VCaP (cell line): ENCODE measurements at regions not wholly inside any gene's neighbourhood (a gene's known extent, or its start where the extent isn't known, plus 50 kb on each side); places are given as distances from the start of the nearest gene placed in this dataset.
A peak's percentile ranks its signal among the peaks of the same experiment; 100 is the strongest.

Experiments used
- H3K27ac ChIP-seq: fragments of 450-650 bp; 2 replicates; pipeline ENCODE4 v1.5.1; 2017
- TF ChIP-seq, protein P1 (sequence below): fragments of 450-650 bp; conservative IDR thresholded peaks from 2 replicates; pipeline ENCODE4 v1.5.1; 2017; ENCODE audit warnings: mild to moderate bottlenecking, moderate library complexity

DNA sequence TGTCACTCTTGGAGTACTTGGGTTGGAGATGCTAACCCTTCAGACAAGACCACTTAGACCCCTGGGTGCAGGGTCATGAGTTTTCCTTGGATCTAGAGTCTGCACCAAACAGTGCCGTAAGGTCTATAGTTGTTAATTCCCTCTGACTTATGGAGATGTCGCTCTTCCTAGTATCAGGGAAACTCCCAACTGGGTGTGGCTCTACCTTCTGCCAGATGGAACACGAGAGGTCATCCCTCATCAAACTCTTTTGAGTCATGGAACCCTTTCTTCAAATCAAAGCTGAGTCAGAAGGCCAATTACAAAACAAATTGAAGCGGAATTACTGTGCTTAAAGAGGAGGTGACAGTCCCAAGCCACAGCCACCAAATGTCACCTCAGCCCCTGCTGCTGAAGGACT is 514.9 kb upstream of the PROK2 start:
- H3K27ac ChIP-seq: peak overlapping the region; percentile 94
- TF ChIP-seq, protein P1, sequence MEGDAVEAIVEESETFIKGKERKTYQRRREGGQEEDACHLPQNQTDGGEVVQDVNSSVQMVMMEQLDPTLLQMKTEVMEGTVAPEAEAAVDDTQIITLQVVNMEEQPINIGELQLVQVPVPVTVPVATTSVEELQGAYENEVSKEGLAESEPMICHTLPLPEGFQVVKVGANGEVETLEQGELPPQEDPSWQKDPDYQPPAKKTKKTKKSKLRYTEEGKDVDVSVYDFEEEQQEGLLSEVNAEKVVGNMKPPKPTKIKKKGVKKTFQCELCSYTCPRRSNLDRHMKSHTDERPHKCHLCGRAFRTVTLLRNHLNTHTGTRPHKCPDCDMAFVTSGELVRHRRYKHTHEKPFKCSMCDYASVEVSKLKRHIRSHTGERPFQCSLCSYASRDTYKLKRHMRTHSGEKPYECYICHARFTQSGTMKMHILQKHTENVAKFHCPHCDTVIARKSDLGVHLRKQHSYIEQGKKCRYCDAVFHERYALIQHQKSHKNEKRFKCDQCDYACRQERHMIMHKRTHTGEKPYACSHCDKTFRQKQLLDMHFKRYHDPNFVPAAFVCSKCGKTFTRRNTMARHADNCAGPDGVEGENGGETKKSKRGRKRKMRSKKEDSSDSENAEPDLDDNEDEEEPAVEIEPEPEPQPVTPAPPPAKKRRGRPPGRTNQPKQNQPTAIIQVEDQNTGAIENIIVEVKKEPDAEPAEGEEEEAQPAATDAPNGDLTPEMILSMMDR: no peak

DNA sequence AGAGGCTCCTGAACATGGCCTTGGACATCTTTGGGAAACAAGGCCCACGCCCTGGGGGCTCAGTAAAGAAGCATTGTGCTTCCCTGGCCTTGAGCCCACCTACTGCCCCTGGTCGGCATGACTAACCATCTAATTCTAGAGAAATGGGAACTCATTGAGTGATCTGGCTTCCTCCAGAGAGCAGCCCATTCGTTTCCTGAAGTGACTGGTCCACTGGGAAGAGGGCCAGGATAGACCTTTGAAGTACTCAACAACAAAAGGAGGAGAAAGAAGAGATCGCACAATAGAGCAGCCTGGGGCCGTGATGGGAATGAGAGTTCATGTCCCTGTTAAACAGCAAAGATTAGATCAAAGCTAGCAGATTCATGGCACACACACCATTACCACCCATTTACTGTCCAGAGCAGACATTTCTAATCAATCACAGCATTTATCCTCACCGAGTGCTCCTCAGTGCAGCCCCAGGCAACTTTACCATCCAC is 514.4 kb upstream of the PROK2 start:
- peak overlapping the region; percentile 94 for H3K27ac ChIP-seq
- TF ChIP-seq, protein P1: no peak

DNA sequence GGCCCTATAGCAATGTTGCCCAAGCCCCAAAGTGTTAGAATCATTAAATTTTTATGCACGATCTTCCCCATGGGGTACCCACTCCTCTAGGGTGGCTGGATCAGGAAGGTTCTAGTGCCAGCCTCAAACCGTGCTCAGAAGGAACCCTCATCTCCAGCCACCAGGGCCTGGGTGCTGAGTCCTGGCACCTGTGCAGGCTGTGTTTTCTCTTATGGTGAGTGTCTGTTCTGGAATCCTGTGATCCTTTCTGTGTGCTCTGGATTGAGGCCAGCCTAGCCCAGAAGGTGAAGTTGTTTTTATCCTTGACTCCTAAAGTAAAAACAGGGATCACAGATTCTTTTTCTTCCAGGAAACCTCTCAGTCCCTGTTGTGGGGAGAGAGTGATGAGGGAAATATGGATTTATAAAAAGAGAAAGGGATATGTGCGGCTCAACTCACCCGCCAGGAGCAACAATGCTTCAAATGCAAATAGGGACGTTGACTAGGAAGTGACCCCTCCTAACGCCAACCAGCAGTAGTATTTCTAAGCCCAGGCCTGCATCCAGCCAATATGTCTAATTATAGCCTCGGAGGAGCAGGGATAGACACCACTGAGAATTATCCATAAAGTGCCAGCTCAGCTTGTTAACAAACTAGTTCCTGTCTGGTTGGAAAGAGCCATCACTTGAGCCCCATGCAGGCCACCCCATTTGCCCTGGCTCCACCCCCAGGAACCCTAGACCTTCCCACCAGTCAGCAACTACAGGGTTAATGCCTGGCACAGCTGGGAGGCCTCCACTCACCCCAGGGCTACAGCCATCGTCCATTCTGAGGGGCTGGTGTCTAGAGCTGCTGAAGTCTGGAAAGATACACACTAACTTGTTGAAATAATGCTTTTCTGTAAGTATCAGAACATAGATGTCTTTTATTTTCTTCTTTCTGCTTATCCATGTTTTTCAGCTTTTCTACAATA is 513.5 kb upstream of the PROK2 start:
- TF ChIP-seq, protein P1: peak; percentile 18; the same call in 1 of the 2 replicates
- H3K27ac ChIP-seq: peak overlapping the region; percentile 94

DNA sequence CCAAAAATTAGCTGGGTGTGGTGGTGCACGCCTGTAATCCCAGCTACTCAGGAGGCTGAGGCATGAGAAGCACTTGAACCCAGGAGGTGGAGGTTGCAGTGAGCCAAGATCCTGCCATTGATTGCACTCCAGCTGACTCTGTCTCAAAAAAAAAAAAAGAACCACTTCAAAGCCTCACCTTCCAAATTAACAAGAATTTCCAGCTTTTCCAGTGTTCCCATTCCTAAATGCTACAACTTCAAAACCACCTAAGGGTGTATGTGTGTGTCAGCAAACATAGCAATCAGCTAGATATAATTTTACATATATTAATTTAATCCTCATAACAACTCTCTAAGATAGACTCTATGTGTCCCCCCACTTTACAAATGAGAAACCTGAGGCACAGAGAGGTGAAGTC is 512.5 kb upstream of the PROK2 start:
- H3K27ac ChIP-seq: peak overlapping the region; percentile 94
- TF ChIP-seq, protein P1: no peak

DNA sequence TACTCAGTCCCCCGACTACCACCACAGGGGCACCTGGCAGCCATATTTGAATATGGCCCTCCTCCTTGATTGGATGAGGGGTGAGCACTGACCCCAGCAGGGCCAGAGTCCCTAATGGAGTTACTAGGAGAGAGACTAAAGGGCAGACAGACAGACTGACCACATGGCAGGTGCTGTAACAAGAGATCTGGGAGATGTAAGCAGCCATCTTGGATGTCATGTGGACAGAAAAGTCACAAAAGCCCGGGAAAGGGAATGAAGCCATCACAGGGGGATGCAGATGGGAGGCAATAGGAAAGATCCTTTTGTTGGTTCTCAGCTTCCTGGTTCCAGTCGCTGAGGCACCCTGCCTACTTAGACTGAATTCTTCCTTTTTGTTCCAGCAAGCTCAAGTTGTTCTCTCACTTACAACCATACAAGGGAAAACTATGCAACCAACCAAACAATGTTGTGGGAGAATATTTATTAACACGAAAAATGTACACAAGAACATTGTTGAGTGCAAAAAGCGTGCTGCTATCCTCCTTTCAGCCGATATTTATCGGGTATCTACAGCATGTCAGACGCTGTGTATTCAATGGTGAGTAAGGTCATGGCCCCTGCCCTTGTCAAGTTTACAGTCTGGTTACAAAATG is 511.6 kb upstream of the PROK2 start:
- peak overlapping the region; percentile 94 for H3K27ac ChIP-seq

DNA sequence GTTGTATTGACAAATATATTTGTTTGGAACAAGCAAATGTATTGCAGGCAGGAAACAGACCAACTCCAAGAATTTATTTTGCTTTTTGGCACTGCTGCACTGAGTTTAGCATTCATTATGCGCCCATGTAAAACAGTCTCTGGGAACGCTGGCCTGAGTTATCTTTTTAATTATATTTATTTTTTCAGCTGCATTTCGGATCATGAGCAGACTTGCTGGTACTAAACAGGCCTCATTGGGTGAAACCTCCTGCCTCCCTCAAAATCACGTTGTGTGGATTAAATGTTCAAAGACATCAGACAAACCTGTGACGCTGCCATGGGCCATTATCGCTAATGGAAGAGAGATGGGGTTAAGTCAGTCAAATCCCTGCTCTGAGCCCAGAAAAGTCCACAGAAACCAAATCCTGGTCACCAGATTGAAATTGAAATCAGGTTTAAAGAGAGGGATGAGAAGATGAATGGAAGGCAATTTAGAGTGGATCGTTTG is 511.1 kb upstream of the PROK2 start:
- TF ChIP-seq, protein P1: no peak
- H3K27ac ChIP-seq: peak overlapping the region; percentile 94

More for the DNA sequence above, 511.6 kb upstream of the PROK2 start:
- TF ChIP-seq, protein P1: no peak

DNA sequence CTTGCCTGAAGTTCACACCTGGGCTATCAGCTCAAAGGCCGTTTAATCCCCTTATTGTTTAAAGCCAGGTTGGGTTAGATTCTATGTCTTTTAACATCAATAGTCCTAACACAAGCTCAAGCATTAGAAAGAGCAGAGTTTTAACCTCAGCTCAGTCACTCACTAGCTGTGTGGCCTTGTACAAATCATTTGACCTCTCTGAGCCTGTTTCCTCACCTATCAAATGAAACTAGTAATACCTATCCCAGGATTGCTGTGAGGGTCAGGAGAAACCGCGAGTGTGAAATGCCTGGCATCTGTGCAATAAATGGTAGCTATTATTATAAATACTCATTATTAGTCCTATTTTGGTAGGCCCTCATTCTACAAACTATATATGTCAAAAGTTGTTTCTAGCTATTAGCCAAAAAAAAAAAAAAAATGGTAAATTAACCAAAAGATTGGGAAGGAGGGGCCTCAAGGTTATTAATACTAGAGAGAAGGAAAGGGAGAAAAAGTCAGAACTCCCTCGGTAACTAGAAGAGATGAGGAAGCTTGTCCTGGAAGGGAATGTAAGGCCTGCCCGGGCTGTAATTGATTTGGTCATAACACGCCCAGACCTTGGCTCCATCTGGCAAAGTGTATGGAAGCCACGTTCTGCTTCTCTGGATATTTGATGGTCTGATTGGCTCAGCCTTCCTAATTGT is 510.5 kb upstream of the PROK2 start:
- TF ChIP-seq, protein P1: no peak
- H3K27ac ChIP-seq: peak overlapping the region; percentile 94
